Stimulated activated CD8-positive, alpha-beta memory T cell treated with anti-CD3 and anti-CD28 coated beads, Interleukin-7, amount 100 ng/mL, for 48 hours (primary cell): ENCODE measurements at regions not wholly inside any gene's neighbourhood (a gene's known extent, or its start where the extent isn't known, plus 50 kb on each side); places are given as distances from the start of the nearest gene placed in this dataset.

Source experiments
- DNase-seq, 2 donors: peaks; one replicate each; pipeline ENCODE4 v3.0.0-alpha.2; 2020; ENCODE audit warnings: low read depth in 1 of 2; ENCODE audit errors: extremely low read depth in 1 of 2

DNA sequence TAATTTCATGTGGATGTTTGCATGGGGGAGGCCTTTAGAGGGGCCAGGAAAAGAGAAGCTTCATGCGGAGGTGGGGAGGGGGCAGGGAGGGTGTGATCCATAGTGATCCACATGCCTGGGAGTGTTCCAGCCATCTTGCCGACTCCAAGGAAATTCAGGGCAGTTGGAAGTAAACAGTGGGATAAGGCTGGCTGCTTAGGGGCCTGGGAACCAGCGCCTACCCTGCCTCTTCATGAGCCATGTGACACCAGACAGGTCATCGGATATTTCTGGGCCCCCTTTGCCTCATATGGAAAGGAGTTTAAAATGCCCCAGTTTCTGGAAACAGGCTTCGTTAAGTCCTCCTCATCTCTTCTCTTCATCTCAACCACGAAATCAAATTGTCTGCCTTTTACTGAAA is 983.2 kb downstream of the BCL11B start:
- DNase-seq = no peak

DNA sequence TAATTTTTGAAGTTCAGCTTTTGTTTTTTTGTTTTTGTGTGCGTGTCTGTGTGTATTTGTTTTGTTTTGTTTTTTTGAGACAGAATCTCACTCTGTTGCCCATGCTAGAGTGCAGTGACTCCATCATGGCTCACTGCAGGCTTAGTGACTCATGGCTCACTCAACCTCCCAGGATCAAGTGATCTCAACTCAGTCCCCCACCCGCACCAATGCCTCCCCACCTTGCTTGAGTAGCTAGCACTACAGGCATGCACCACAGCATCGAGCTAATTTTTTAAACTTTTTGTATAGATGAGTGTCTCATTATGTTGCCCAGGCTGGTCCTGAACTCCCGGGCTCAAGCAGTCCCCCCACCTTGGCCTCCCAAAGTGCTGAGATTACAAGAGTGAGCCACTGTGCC is 981.4 kb downstream of the BCL11B start:
- peak in 1 of 2 donors; percentile 24 for DNase-seq

DNA sequence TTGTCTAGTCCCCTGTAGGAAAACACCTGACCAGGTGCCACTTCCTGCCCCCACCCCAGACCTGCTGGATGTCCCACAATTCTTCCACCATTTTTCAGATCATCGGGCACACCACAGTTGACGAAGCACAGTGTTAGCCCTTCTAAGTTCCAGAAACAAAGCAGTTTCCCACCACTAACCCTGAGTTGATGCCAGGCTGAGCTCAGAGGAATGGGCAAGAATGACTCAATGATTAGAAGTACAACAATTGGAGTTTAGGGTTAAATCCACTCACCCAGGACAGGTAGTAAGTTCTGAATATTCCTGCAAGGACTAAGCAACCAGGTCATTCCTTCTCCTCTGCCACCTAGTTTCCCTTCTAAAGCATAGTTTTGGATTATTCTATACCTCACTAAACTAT is 979.8 kb downstream of the BCL11B start:
- no peak for DNase-seq

DNA sequence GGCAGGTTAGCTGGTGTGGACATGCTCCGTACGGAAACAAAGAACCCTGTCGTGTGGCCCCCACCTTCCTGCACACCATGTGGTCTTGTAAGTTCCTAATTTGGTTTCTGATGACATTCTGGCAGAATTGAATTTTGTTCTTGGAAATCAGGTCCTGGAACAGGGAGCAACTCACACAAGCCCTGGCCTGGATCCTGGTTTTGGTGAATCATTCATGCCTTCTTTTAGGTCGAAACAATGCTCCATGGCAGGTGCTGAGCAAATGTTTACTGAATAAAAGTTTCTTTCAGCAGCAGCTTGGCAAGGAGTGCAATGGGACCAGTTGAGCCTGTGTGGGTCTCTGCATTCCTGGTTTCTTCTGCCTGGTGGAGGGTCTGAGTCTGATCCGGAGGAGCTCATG is 978.4 kb downstream of the BCL11B start:
- DNase-seq = no peak

DNA sequence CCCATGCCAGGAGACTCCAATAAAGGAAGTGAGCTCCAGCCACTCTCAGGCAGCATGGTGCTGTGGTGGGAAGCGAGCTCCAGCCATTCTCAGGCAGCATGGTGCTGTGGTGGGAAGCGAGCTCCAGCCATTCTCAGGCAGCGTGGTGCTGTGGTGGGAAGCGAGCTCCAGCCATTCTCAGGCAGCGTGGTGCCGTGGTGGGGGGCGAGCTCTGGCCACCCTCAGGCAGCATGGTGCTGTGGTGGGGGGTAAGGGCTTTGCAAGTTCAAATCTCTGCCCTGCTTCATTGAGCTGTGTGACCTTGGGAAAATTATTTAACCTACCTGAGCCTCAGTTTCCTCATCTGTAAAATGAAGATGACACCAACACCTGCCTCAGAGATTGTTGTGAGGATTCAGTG is 975.1 kb downstream of the BCL11B start:
- no peak for DNase-seq

GRCh38 chr14:98297567-98297966 is 974.4 kb downstream of the BCL11B start:
- no peak for DNase-seq

GRCh38 chr14:98298481-98299244 is 973.3 kb downstream of the BCL11B start:
- no peak for DNase-seq

DNA sequence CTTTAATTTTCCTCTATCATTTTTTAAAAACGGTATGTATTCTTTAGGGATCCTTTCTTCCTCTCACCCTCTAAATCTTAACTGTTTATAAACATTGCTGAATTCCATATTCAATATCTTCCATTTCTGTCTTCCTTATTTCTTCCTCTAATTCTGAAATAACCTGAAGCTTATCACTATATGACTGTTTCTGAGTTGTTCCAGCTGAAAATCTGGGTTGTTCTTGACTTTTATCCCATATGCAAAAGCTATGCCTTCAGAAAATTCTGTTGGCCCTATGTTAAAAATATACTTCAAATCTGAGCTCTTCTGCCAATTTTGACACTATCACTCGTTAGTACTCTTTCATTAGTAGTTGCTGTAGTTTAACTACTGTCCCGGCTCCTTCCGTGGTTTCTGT is 970.3 kb downstream of the BCL11B start:
- no peak for DNase-seq

- no peak for DNase-seq
Measured at GRCh38 chr14:98304574-98304973, 967.4 kb downstream of the BCL11B start.

DNA sequence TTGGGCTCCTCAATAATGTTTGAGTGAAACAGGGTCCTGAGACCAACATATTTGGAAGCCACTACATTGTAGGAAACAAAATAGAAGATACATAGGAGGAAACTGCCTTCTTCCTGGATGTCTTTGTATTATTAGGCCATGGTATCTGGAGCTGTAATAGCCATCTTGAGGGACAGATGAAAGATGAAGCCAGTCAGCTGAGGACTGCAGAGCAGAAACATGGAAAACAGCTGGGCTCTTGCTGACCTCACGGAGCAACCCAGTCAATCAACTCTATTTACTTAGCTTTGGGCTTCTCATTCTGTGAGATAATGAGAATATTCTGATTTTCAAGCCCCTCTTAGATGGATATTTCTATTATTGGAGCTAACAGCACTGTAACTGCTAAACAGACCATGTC is 962.4 kb downstream of the BCL11B start:
- no peak for DNase-seq

DNA sequence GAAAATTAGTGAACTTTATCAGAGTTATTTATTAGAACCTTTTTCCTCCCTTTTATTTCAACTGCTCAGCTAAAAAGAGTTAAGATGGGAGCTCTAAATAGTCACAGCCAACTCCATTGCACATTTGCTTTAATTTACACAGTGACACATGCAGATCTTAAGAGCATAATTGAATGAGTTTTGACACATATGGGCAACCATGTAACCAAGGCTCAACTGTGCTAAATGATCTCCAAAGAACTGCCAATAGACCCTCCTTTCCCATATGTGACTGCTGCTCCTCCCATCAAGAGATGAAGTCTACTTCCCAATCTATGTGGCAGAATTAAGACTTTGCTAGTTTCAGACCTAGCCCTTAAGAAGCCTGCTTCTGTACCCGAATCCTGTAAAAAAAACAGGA is 960.0 kb downstream of the BCL11B start:
- no peak for DNase-seq

- no peak for DNase-seq
Measured at GRCh38 chr14:98321841-98322240, 950.2 kb downstream of the BCL11B start.

GRCh38 chr14:98323836-98324235 is 948.2 kb downstream of the BCL11B start:
- DNase-seq = no peak

GRCh38 chr14:98325761-98326160 is 946.2 kb downstream of the BCL11B start:
- DNase-seq = no peak

- DNase-seq = no peak
Measured at GRCh38 chr14:98328496-98328895, 943.5 kb downstream of the BCL11B start.

GRCh38 chr14:98334186-98334585 is 937.8 kb downstream of the BCL11B start:
- DNase-seq = no peak

GRCh38 chr14:98341211-98341610 is 930.8 kb downstream of the BCL11B start:
- DNase-seq = no peak

- no peak for DNase-seq
Measured at GRCh38 chr14:98345161-98345560, 926.8 kb downstream of the BCL11B start.

DNA sequence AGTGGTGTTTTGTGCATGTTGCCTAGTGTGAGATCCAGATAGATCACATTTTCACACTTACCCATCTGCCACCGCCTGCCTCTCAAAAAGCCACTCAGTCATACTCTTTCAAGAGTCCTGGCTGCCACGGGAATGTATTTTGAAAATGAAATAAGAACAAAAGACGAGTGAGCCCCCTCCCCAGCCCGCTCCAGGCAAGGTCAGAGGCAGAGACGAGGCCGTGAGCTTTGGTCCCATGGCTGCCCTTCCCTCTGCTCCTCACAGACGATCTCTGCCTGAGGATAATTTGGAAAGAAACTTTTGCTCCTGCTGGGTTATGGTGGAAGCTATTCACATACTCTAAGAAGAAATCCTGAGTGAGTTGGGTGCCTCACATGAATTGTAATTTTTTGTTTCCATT is 924.3 kb downstream of the BCL11B start:
- no peak for DNase-seq

GRCh38 chr14:98348505-98348904 is 923.5 kb downstream of the BCL11B start:
- DNase-seq = no peak

- no peak for DNase-seq
Measured at GRCh38 chr14:98350213-98350612, 921.8 kb downstream of the BCL11B start.

GRCh38 chr14:98364961-98365360 is 907.0 kb downstream of the BCL11B start:
- DNase-seq = no peak

DNA sequence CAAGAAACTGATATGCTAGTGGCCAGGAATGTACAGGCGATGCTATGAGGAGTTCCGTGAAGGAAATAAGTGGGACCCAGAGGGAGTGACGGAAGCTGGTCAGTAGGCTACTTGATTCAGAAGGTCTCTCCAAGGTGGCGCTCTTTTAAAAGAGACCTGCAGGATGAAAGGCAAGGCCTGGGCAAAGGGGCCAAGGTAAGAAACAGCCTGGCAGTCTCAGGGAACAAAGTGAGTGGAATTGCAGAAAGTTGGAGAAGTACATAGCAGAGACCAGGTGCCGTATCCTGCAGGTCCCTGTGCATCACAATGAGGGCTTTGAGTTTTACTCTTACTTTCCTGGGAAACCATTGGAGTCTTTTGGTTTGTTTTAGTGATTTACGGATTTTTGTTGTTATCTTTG is 905.6 kb downstream of the BCL11B start:
- DNase-seq = no peak
